ENCODE measurements at regions not wholly inside any gene's neighbourhood (a gene's known extent, or its start where the extent isn't known, plus 50 kb on each side); places are given as distances from the start of the nearest gene placed in this dataset.

- 44% methylated on average over 4 of the region's 4 CpGs for WGBS (ENCODE audit: insufficient coverage, low coverage, low lambda C conversion rate, missing lambda C conversion rate)
- H3K36me3 ChIP-seq = no peaks in the 10 kb centered on the region
Measured at GRCh38 chr1:189868021-189868420, 609.6 kb downstream of the BRINP3 start.

GRCh38 chr1:189874715-189875435, 602.8 kb downstream of the BRINP3 start:
- no peaks in the 10 kb centered on the region for H3K36me3 ChIP-seq
- H3K27me3 ChIP-seq = no peaks in the 10 kb centered on the region
- ATAC-seq = no peak
- no peak for DNase-seq
- H3K27ac ChIP-seq = no peak overlapping the region
- TF ChIP-seq, protein P1, sequence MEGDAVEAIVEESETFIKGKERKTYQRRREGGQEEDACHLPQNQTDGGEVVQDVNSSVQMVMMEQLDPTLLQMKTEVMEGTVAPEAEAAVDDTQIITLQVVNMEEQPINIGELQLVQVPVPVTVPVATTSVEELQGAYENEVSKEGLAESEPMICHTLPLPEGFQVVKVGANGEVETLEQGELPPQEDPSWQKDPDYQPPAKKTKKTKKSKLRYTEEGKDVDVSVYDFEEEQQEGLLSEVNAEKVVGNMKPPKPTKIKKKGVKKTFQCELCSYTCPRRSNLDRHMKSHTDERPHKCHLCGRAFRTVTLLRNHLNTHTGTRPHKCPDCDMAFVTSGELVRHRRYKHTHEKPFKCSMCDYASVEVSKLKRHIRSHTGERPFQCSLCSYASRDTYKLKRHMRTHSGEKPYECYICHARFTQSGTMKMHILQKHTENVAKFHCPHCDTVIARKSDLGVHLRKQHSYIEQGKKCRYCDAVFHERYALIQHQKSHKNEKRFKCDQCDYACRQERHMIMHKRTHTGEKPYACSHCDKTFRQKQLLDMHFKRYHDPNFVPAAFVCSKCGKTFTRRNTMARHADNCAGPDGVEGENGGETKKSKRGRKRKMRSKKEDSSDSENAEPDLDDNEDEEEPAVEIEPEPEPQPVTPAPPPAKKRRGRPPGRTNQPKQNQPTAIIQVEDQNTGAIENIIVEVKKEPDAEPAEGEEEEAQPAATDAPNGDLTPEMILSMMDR (IDR thresholded peaks at IDR 0.05) = no peak
- no peak for TF ChIP-seq POLR2A (IDR thresholded peaks at IDR 0.05)
- H3K4me3 ChIP-seq = no peak overlapping the region
- no peaks in the 10 kb centered on the region for H3K9me3 ChIP-seq
- no peaks in the 10 kb centered on the region for H3K4me1 ChIP-seq
- intact Hi-C loops (cut with DNase I) = no loop called here

More at GRCh38 chr1:189868021-189868420, 609.6 kb downstream of the BRINP3 start:
- intact Hi-C loops (cut with DNase I) = no loop called here
- DNase-seq = no peak
- Histone ChIP-seq H3K4me3 (no peak overlapping the region), H3K4me1 (no peaks in the 10 kb centered on the region), H3K27ac (no peak overlapping the region), H3K27me3 (no peaks in the 10 kb centered on the region), H3K9me3 (no peaks in the 10 kb centered on the region)
- TF ChIP-seq, protein P1 (IDR thresholded peaks at IDR 0.05) = no peak
- TF ChIP-seq POLR2A (IDR thresholded peaks at IDR 0.05) = no peak
- ATAC-seq = no peak

- Histone ChIP-seq H3K9me3 (no peaks in the 10 kb centered on the region), H3K4me3 (no peak overlapping the region), H3K27me3 (no peaks in the 10 kb centered on the region), H3K27ac (no peak overlapping the region), H3K36me3 (no peaks in the 10 kb centered on the region), H3K4me1 (no peaks in the 10 kb centered on the region)
- DNase-seq (no peak), ATAC-seq (no peak)
- WGBS (ENCODE audit: insufficient coverage, low coverage, low lambda C conversion rate, missing lambda C conversion rate) = 64% methylated on average over 3 of the region's 3 CpGs
- no peak for TF ChIP-seq POLR2A (IDR thresholded peaks at IDR 0.05)
- TF ChIP-seq, protein P1 (IDR thresholded peaks at IDR 0.05) = no peak
- intact Hi-C loops (cut with DNase I) = no loop called here
Measured at GRCh38 chr1:189880135-189880534, 597.5 kb downstream of the BRINP3 start.

GRCh38 chr1:189899686-189900425, 577.8 kb downstream of the BRINP3 start:
- ATAC-seq (no peak), DNase-seq (no peak)
- Histone ChIP-seq H3K4me3 (no peak overlapping the region), H3K36me3 (no peaks in the 10 kb centered on the region), H3K9me3 (no peaks in the 10 kb centered on the region), H3K27me3 (no peaks in the 10 kb centered on the region), H3K4me1 (no peaks in the 10 kb centered on the region), H3K27ac (no peak overlapping the region)
- intact Hi-C loops (cut with DNase I) = no loop called here
- TF ChIP-seq, protein P1 (IDR thresholded peaks at IDR 0.05) = no peak
- no peak for TF ChIP-seq POLR2A (IDR thresholded peaks at IDR 0.05)
- WGBS (ENCODE audit: insufficient coverage, low coverage, low lambda C conversion rate, missing lambda C conversion rate) = 0% methylated on average over 1 of the region's 1 CpG

Measured in right lobe of liver (tissue), 6 donors.